GM12878 (cell line): ENCODE measurements at regions not wholly inside any gene's neighbourhood (a gene's known extent, or its start where the extent isn't known, plus 50 kb on each side); places are given as distances from the start of the nearest gene placed in this dataset.

ENCODE experiments used
- ATAC-seq: fragments of 200-7000 bp; cut with Tn5 transposase; 3 replicates; pipeline ENCODE4 v1.9.1; 2020; ENCODE audit warnings: mild to moderate bottlenecking, moderate library complexity
- BruUV-seq: library from RNA; stranded (reverse); fragments of 400-500 nt; replicated peaks from 2 replicates; lab custom pipeline; 2021; lab: Mats Ljungman, UMichigan
- CTCF ChIA-PET: fragments of 300-600 bp; sonication (Branson Sonifier 250); formaldehyde crosslinking; extraction: SDS; loops from one replicate; lab custom pipeline; 2021; ENCODE audit warnings: inconsistent platforms; lab: Yijun Ruan, JAX
- POLR2A ChIA-PET: fragments of 350-600 bp; formaldehyde crosslinking; extraction: SDS; loops from one replicate; lab custom pipeline; 2021; ENCODE audit warnings: inconsistent platforms; lab: Charles Lee
- RAD21 ChIA-PET: fragments of 300-600 bp; sonication (Branson Sonifier 250); formaldehyde crosslinking; loops from one replicate; lab custom pipeline; 2023; ENCODE audit warnings: antibody characterized with exemption; ENCODE audit not compliant: unreplicated experiment; lab: Charles Lee
- SMC1A ChIA-PET: fragments of 300-600 bp; sonication (Branson Sonifier 250); formaldehyde crosslinking; loops from one replicate; lab custom pipeline; 2023; ENCODE audit not compliant: unreplicated experiment, uncharacterized antibody; lab: Charles Lee
- DNase-seq: peaks from one replicate; pipeline ENCODE4 v3.0.0-alpha.2; 2011; ENCODE audit warnings: low read depth, low spot score
- FAIRE-seq: peaks from 3 replicates; lab custom pipeline; 2011; peaks lifted over from hg19 to GRCh38; lab: Jason Lieb, UNC
- H2AFZ ChIP-seq: 2 replicates; pipeline ENCODE4 v1.6.0; 2011; ENCODE audit warnings: low read depth, low read length, control low read depth; ENCODE audit not compliant: control insufficient read depth
- H3K27ac ChIP-seq: 2 replicates; pipeline ENCODE4 v1.5.1; 2011; ENCODE audit warnings: control low read depth; ENCODE audit not compliant: control insufficient read depth, insufficient read depth
- H3K27me3 ChIP-seq, 2 experiments: replicated peaks in 1 of 2; 2 replicates each; pipeline versions ENCODE4 v1.6.0 to v1.6.1; 2011; ENCODE audit warnings: low read length in 1 of 2; ENCODE audit not compliant: control insufficient read depth in 2 of 2, insufficient read depth in 2 of 2
- H3K36me3 ChIP-seq, 2 experiments: 2 replicates each; pipeline ENCODE4 v1.5.1; 2011; ENCODE audit warnings: low read length in 1 of 2; ENCODE audit not compliant: control insufficient read depth in 2 of 2, insufficient read depth in 2 of 2
- H3K4me1 ChIP-seq: 2 replicates; pipeline ENCODE4 v1.6.1; 2011; ENCODE audit warnings: mild to moderate bottlenecking, low read length, moderate library complexity, mixed read lengths; ENCODE audit not compliant: control insufficient read depth, insufficient read depth
- H3K4me2 ChIP-seq: 2 replicates; pipeline ENCODE4 v1.6.0; 2011; ENCODE audit warnings: control low read depth; ENCODE audit not compliant: control insufficient read depth, insufficient read depth
- H3K4me3 ChIP-seq: fragments of 200-600 bp; sonication (generic); 2 replicates; pipeline ENCODE4 v1.5.1; 2016
- H3K79me2 ChIP-seq: 2 replicates; pipeline ENCODE4 v1.6.0; 2011; ENCODE audit warnings: low read length; ENCODE audit not compliant: control insufficient read depth, insufficient read depth
- H3K9ac ChIP-seq: 2 replicates; pipeline ENCODE4 v1.8.0; 2011; ENCODE audit warnings: low read length, control low read depth, mixed read lengths; ENCODE audit not compliant: control insufficient read depth, insufficient read depth
- H3K9me3 ChIP-seq: replicated peaks from 3 replicates; pipeline ENCODE4 v1.5.1; 2011; ENCODE audit warnings: mild to moderate bottlenecking, low read length; ENCODE audit not compliant: control insufficient read depth, insufficient read depth
- H4K20me1 ChIP-seq: 2 replicates; pipeline ENCODE4 v1.6.0; 2011; ENCODE audit not compliant: control insufficient read depth, insufficient read depth
- BCL3 ChIP-seq: IDR thresholded peaks from 2 replicates; pipeline ENCODE4 v1.6.1; 2011; ENCODE audit warnings: borderline replicate concordance, low read depth, mild to moderate bottlenecking, moderate library complexity, low read length; ENCODE audit not compliant: insufficient read depth, poor library complexity, severe bottlenecking
- CBFB ChIP-seq: IDR thresholded peaks from 2 replicates; pipeline ENCODE4 v1.6.1; 2016; ENCODE audit warnings: antibody characterized with exemption, low read depth
- CREB1 ChIP-seq: IDR thresholded peaks from 2 replicates; pipeline ENCODE4 v1.6.1; 2012; ENCODE audit warnings: low read depth, mild to moderate bottlenecking, inconsistent platforms
- MTA2 ChIP-seq: fragments of 450-650 bp; IDR thresholded peaks from 2 replicates; pipeline ENCODE4 v1.6.1; 2016; ENCODE audit warnings: low read depth, mild to moderate bottlenecking, moderate library complexity
- POLR2AphosphoS5 ChIP-seq: IDR thresholded peaks from 2 replicates; pipeline ENCODE4 v1.6.1; 2011; ENCODE audit warnings: mild to moderate bottlenecking, low read length, inconsistent platforms
- RAD51 ChIP-seq: fragments of 450-650 bp; IDR thresholded peaks from 2 replicates; pipeline ENCODE4 v1.6.1; 2016; ENCODE audit warnings: moderate library complexity, mild to moderate bottlenecking, inconsistent platforms
- RCOR1 ChIP-seq: conservative IDR thresholded peaks from 2 replicates; pipeline ENCODE4 v1.6.1; 2012; ENCODE audit warnings: low read depth, low read length, improper control_type of control experiment
- RELA ChIP-seq: fragments of 450-650 bp; IDR thresholded peaks from 2 replicates; pipeline ENCODE4 v1.8.0; 2014; ENCODE audit warnings: borderline replicate concordance; ENCODE audit not compliant: partially characterized antibody
- SREBF2 ChIP-seq: IDR thresholded peaks from 2 replicates; pipeline ENCODE4 v1.6.1; 2012; ENCODE audit warnings: mild to moderate bottlenecking, low read length
- SUZ12 ChIP-seq: fragments of 200-600 bp; sonication (generic); IDR thresholded peaks from one replicate; pipeline ENCODE4 v1.6.1; 2018; ENCODE audit warnings: antibody characterized with exemption, mild to moderate bottlenecking; ENCODE audit not compliant: unreplicated experiment
- ZBTB11 ChIP-seq: fragments of 450-650 bp; formaldehyde crosslinking; IDR thresholded peaks from 2 replicates; pipeline ENCODE4 v1.5.0; 2022; ENCODE audit warnings: mild to moderate bottlenecking, missing genetic modification characterization
- ZNF207 ChIP-seq: fragments of 450-650 bp; IDR thresholded peaks from 2 replicates; pipeline ENCODE4 v1.6.1; 2014; ENCODE audit warnings: antibody characterized with exemption, mild to moderate bottlenecking, borderline replicate concordance
- ZNF24 ChIP-seq: fragments of 450-650 bp; IDR thresholded peaks from 2 replicates; pipeline ENCODE4 v1.6.1; 2017; ENCODE audit warnings: antibody characterized with exemption, mild to moderate bottlenecking
- ZNF384 ChIP-seq: IDR thresholded peaks from 2 replicates; pipeline ENCODE4 v1.6.1; 2012; ENCODE audit warnings: low read depth, mild to moderate bottlenecking, low read length, improper control_type of control experiment, borderline replicate concordance
- WGBS: methylation state at CpG from one replicate; pipeline ENCODE4 v1.1.6; 2016; ENCODE audit warnings: low lambda C conversion rate; ENCODE audit not compliant: insufficient replicate concordance, insufficient coverage; ENCODE audit errors: missing lambda C conversion rate; 5-methylcytosine and 5-hydroxymethylcytosine counted together
- in situ Hi-C: fragments of 300-500 bp; cut with MboI; formaldehyde crosslinking; loops from 9 replicates; pipeline ENCODE4 v1.14.3; 2018; ENCODE audit warnings: mixed read lengths
- intact Hi-C: fragments of 100-400 bp; cut with micrococcal nuclease; formaldehyde crosslinking; loops from one replicate; pipeline ENCODE4 v1.14.2; 2022; ENCODE audit not compliant: unreplicated experiment
- TF ChIP-seq, protein P1 (sequence below): IDR thresholded peaks from 2 replicates; pipeline ENCODE4 v1.6.1; 2011; ENCODE audit warnings: low read depth, low read length, improper control_type of control experiment, borderline replicate concordance

DNA sequence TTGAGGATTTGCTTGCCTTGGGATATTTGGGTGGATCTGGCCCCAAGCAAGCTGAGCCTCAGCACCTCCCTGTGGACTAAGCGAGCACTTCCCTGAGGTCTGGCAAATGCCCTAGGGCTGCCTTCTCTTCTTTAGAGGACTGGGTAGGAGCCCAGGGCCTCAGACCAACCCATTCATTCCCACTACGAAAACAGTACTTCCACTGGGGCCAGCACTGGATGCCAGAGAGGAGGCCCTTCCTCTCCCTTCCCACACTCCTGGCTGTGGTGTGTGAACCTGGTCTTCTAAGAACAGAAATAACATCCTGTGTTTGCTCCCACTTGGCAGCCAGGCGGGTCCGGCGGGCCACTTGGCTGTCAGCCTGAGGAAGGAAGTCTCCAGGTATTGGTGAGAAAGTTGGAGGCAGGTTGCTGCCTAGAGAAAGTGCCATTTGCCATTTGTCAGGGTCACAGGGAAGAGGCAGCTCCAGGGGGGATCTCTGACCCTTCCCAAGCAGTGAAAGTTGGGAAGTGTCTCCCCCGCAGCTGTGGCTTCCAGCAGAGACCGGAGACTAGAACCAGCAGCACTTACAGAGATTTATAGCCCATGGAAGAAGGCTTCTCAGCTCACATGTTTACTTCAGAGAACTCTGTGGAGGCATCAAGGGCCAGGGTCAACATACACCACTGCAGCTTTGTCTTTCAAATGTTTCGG is 323.5 kb downstream of the SIPA1L2 start:
- DNase-seq (no peak), FAIRE-seq (no peak), ATAC-seq (no peak)
- no peak overlapping the region for H3K4me2 ChIP-seq
- H3K4me3 ChIP-seq = no peak overlapping the region
- WGBS = 13% methylated on average over 8 of the region's 8 CpGs
- SMC1A ChIA-PET = no interaction called here
- intact Hi-C loops = no loop called here
- no peak overlapping the region for H2AFZ ChIP-seq
- in situ Hi-C loops = no loop called here
- no peaks in the 10 kb centered on the region for H4K20me1 ChIP-seq
- no peaks in the 10 kb centered on the region; a peak in 1 of 4 replicates for H3K27me3 ChIP-seq
- POLR2A ChIA-PET = no interaction called here
- BruUV-seq = no TSS peak
- no peaks in the 10 kb centered on the region for H3K36me3 ChIP-seq
- TF ChIP-seq ZNF24 (no peak), ZNF384 (no peak), MTA2 (no peak), RAD51 (no peak), ZNF207 (no peak), CBFB (no peak), SREBF2 (no peak), RCOR1 (no peak), ZBTB11 (no peak), BCL3 (no peak), CREB1 (no peak), SUZ12 (no peak), POLR2AphosphoS5 (no peak), RELA (no peak)
- TF ChIP-seq, protein P1, sequence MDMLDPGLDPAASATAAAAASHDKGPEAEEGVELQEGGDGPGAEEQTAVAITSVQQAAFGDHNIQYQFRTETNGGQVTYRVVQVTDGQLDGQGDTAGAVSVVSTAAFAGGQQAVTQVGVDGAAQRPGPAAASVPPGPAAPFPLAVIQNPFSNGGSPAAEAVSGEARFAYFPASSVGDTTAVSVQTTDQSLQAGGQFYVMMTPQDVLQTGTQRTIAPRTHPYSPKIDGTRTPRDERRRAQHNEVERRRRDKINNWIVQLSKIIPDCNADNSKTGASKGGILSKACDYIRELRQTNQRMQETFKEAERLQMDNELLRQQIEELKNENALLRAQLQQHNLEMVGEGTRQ = no peak
- CTCF ChIA-PET = no interaction called here
- H3K27ac ChIP-seq = no peak overlapping the region
- H3K79me2 ChIP-seq = no peaks in the 10 kb centered on the region
- H3K9me3 ChIP-seq = no peaks in the 10 kb centered on the region
- RAD21 ChIA-PET = no interaction called here
- H3K4me1 ChIP-seq = no peaks in the 10 kb centered on the region
- no peak overlapping the region for H3K9ac ChIP-seq
